K562 (cell line): ENCODE measurements at regions not wholly inside any gene's neighbourhood (a gene's known extent, or its start where the extent isn't known, plus 50 kb on each side); places are given as distances from the start of the nearest gene placed in this dataset.

Experiments
- ATAC-seq: fragments of 200-7000 bp; cut with Tn5 transposase; 3 replicates; pipeline ENCODE4 v1.9.1; 2020; ENCODE audit warnings: moderate library complexity
- BruUV-seq: library from RNA; stranded (reverse); fragments of 400-500 nt; replicated peaks from 2 replicates; lab custom pipeline; 2021; lab: Mats Ljungman, UMichigan
- CTCF ChIA-PET: fragments of 300-600 bp; formaldehyde crosslinking; extraction: SDS; loops from one replicate; lab custom pipeline; 2021; ENCODE audit warnings: low intra/inter-chr PET ratio; lab: Yijun Ruan, JAX
- POLR2A ChIA-PET: fragments of 300-600, 350-650 bp; sonication (Branson Sonifier 250); formaldehyde crosslinking; extraction: SDS; loops from one replicate; lab custom pipeline; 2021; ENCODE audit warnings: antibody characterized with exemption, inconsistent platforms; lab: Yijun Ruan, JAX
- DNase-seq, 4 experiments: peaks; one replicate each; pipeline versions ENCODE4 v3.0.0 to v3.0.0-alpha.2; 2011 to 2018; ENCODE audit warnings: low spot score in 3 of 4, mixed read lengths in 3 of 4; ENCODE audit errors: extremely low read depth in 1 of 4
- FAIRE-seq: peaks from 2 replicates; lab custom pipeline; 2011; peaks lifted over from hg19 to GRCh38; lab: Jason Lieb, UNC
- H2AFZ ChIP-seq: 2 replicates; pipeline ENCODE4 v1.6.0; 2011; ENCODE audit warnings: low read depth, low read length, control low read depth, inconsistent platforms
- H3K27ac ChIP-seq: fragments of 200-600 bp; 3 replicates; pipeline ENCODE4 v1.8.0; 2011; ENCODE audit warnings: low read depth, mild to moderate bottlenecking, control low read depth, inconsistent platforms, low read length, moderate library complexity, mixed read lengths; ENCODE audit errors: extremely low read depth
- H3K27me3 ChIP-seq, 2 experiments: fragments of 300-600 bp in 1 of 2; 2 replicates in 1 of 2; 3 replicates in 1 of 2; pipeline versions ENCODE4 v1.6.0 to v1.8.0; 2011; ENCODE audit warnings: inconsistent platforms in 2 of 2, low read length in 2 of 2, mild to moderate bottlenecking in 1 of 2, mixed read lengths in 1 of 2, moderate library complexity in 1 of 2; ENCODE audit not compliant: control insufficient read depth in 2 of 2, insufficient read depth in 2 of 2
- H3K36me3 ChIP-seq: fragments of 300-600 bp; 3 replicates; pipeline ENCODE4 v1.8.0; 2011; ENCODE audit warnings: mild to moderate bottlenecking, low read length, inconsistent platforms; ENCODE audit not compliant: control insufficient read depth, insufficient read depth
- H3K4me1 ChIP-seq, 2 experiments: fragments of 200-600 bp in 1 of 2; replicated peaks in 1 of 2; 2 replicates in 1 of 2; 3 replicates in 1 of 2; pipeline versions ENCODE4 v1.5.1 to v1.8.0; 2011; ENCODE audit warnings: inconsistent platforms in 2 of 2, low read length in 2 of 2, mild to moderate bottlenecking in 1 of 2, mixed read lengths in 1 of 2, moderate library complexity in 1 of 2; ENCODE audit not compliant: control insufficient read depth in 2 of 2, insufficient read depth in 2 of 2
- H3K4me2 ChIP-seq: 2 replicates; pipeline ENCODE4 v1.6.1; 2011; ENCODE audit warnings: low read length, control low read depth, inconsistent platforms, mixed read lengths; ENCODE audit not compliant: insufficient read depth
- H3K4me3 ChIP-seq: fragments of 200-600 bp; sonication (generic), shearing (Covaris generic); 2 replicates; pipeline ENCODE4 v1.5.1; 2016; ENCODE audit warnings: control low read depth, inconsistent platforms
- H3K79me2 ChIP-seq: fragments of 200-600 bp; 3 replicates; pipeline ENCODE4 v1.8.0; 2011; ENCODE audit warnings: low read length, inconsistent platforms; ENCODE audit not compliant: control insufficient read depth, insufficient read depth
- H3K9ac ChIP-seq, 2 experiments: 2 replicates each; pipeline versions ENCODE4 v1.6.0 to v1.6.1; 2011; ENCODE audit warnings: low read depth in 2 of 2, low read length in 2 of 2, control low read depth in 1 of 2, inconsistent platforms in 1 of 2, mild to moderate bottlenecking in 1 of 2, mixed read lengths in 1 of 2; ENCODE audit not compliant: insufficient read depth in 1 of 2
- H3K9me1 ChIP-seq: one replicate; pipeline ENCODE4 v1.6.0; 2011; ENCODE audit warnings: inconsistent platforms, mild to moderate bottlenecking, low read length, moderate library complexity; ENCODE audit not compliant: control insufficient read depth, insufficient read depth
- H3K9me3 ChIP-seq: replicated peaks from 2 replicates; pipeline ENCODE4 v1.5.1; 2011; ENCODE audit warnings: low read depth, low read length, inconsistent platforms; ENCODE audit not compliant: control insufficient read depth, insufficient read depth
- H4K20me1 ChIP-seq: replicated peaks from 2 replicates; pipeline ENCODE4 v1.6.1; 2011; ENCODE audit warnings: low read length, inconsistent platforms, mixed read lengths; ENCODE audit not compliant: control insufficient read depth, insufficient read depth
- CXXC5 ChIP-seq: fragments of 250-450 bp; sonication (Bioruptor Pico); IDR thresholded peaks from 2 replicates; pipeline ENCODE4 v1.8.0; 2022; ENCODE audit warnings: inconsistent platforms, mild to moderate bottlenecking, moderate library complexity
- E2F6 ChIP-seq, 2 experiments: IDR thresholded peaks; 2 replicates each; pipeline ENCODE4 v1.6.1; 2011; ENCODE audit warnings: borderline replicate concordance in 1 of 2, control low read depth in 1 of 2, low read depth in 1 of 2, low read length in 1 of 2, mild to moderate bottlenecking in 1 of 2, mixed read lengths in 1 of 2, moderate library complexity in 1 of 2; ENCODE audit not compliant: insufficient read depth in 1 of 2, insufficient read length in 1 of 2, poor library complexity in 1 of 2, severe bottlenecking in 1 of 2; ENCODE audit errors: extremely low read depth in 1 of 2
- MEF2A ChIP-seq: IDR thresholded peaks from 2 replicates; pipeline ENCODE4 v1.6.1; 2011; ENCODE audit warnings: low read depth, mild to moderate bottlenecking, low read length, moderate library complexity; ENCODE audit not compliant: control insufficient read depth
- NCOA1 ChIP-seq: fragments of 450-650 bp; IDR thresholded peaks from 2 replicates; pipeline ENCODE4 v1.6.1; 2016; ENCODE audit warnings: low read depth
- REST ChIP-seq, 2 experiments: fragments of 450-650 bp; formaldehyde crosslinking in 1 of 2; IDR thresholded peaks; 2 replicates each; pipeline versions ENCODE4 v1.4.0 to v1.6.1; 2014 to 2020; ENCODE audit warnings: mild to moderate bottlenecking in 2 of 2, borderline replicate concordance in 1 of 2, low read depth in 1 of 2
- TCF15 ChIP-seq: fragments of 250-450 bp; sonication (Bioruptor Pico); IDR thresholded peaks from 2 replicates; pipeline ENCODE4 v1.8.0; 2022; ENCODE audit warnings: moderate library complexity, mild to moderate bottlenecking, inconsistent platforms
- WGBS: fragments of 100-300 bp; shearing (Covaris generic); methylation state at CpG from one replicate; pipeline ENCODE4 v1.1.6; 2016; ENCODE audit warnings: low coverage, mixed read lengths; ENCODE audit not compliant: insufficient coverage; ENCODE audit errors: missing lambda C conversion rate; 5-methylcytosine and 5-hydroxymethylcytosine counted together
- in situ Hi-C: fragments of 300-500 bp; cut with MboI; formaldehyde crosslinking; loops from 4 replicates; pipeline ENCODE4 v1.15.0; 2018; ENCODE audit warnings: inconsistent platforms, mixed read lengths
- intact Hi-C: fragments of 100-400 bp; cut with micrococcal nuclease; formaldehyde crosslinking; loops from 2 replicates; pipeline ENCODE4 v1.14.2; 2022

- no peak for TF ChIP-seq CXXC5 (CRISPR knock-in tag)
- TF ChIP-seq, all 486 proteins: peak for 0
Observed at GRCh38 chrX:36443007-36443406, 523.5 kb downstream of the CFAP47 start (continued).

GRCh38 chrX:36445566-36445965 is 526.0 kb downstream of the CFAP47 start:
- DNase-seq (no peak), ATAC-seq (no peak), FAIRE-seq (no peak)
- Histone ChIP-seq H3K79me2 (no peaks in the 10 kb centered on the region), H3K9me3 (no peaks in the 10 kb centered on the region), H3K4me2 (no peak overlapping the region), H3K9ac (no peak overlapping the region), H2AFZ (no peak overlapping the region), H3K9me1 (no peaks in the 10 kb centered on the region), H3K36me3 (no peaks in the 10 kb centered on the region), H3K4me1 (no peaks in the 10 kb centered on the region), H3K4me3 (no peak overlapping the region), H4K20me1 (no peaks in the 10 kb centered on the region), H3K27ac (no peak overlapping the region), H3K27me3 (no peaks in the 10 kb centered on the region)
- no peak for TF ChIP-seq REST (IDR thresholded peaks at IDR 0.05; ENCODE audit: borderline replicate concordance)
- TF ChIP-seq REST (CRISPR knock-in tag; IDR thresholded peaks at IDR 0.05; ENCODE audit: low read depth): no peak
- TF ChIP-seq NCOA1: no peak
- no peak for TF ChIP-seq MEF2A
- no peak for TF ChIP-seq TCF15 (CRISPR knock-in tag)
- TF ChIP-seq E2F6 (IDR thresholded peaks at IDR 0.05; ENCODE audit: borderline replicate concordance in 1 of 2, extremely low read depth in 1 of 2, insufficient read depth in 1 of 2, insufficient read length in 1 of 2, low read depth in 1 of 2, low read length in 1 of 2, poor library complexity in 1 of 2, severe bottlenecking in 1 of 2): no peak
- in situ Hi-C loops (no loop called here), intact Hi-C loops (no loop called here)
- WGBS: 0% methylated on average over 1 of the region's 1 CpG
- ChIA-PET CTCF (no interaction called here), POLR2A (no interaction called here)
- BruUV-seq: no TSS peak
